CD8-positive, alpha-beta memory T cell (primary cell): ENCODE measurements at regions not wholly inside any gene's neighbourhood (a gene's known extent, or its start where the extent isn't known, plus 50 kb on each side); places are given as distances from the start of the nearest gene placed in this dataset.

Experiments used
- CTCF ChIA-PET: fragments of 350-600 bp; sonication (Branson Sonifier 250); formaldehyde crosslinking; loops from one replicate; lab custom pipeline; 2021; ENCODE audit warnings: antibody characterized with exemption; lab: Charles Lee
- POLR2A ChIA-PET: fragments of 350-600 bp; sonication (Branson Sonifier 250); formaldehyde crosslinking; loops from one replicate; lab custom pipeline; 2021; ENCODE audit warnings: antibody characterized with exemption; lab: Charles Lee
- DNase-seq, 5 donors: peaks; one replicate each; pipeline versions ENCODE4 v3.0.0 to v3.0.0-alpha.2; 2020 to 2022; ENCODE audit warnings: mixed read lengths in 1 of 5
- H3K27ac ChIP-seq: one replicate; pipeline ENCODE4 v1.7.0; 2013; ENCODE audit warnings: low read depth, mild to moderate bottlenecking, low read length, moderate library complexity
- H3K27me3 ChIP-seq: 2 replicates; pipeline ENCODE4 v1.7.0; 2013; ENCODE audit warnings: low read length, mild to moderate bottlenecking; ENCODE audit not compliant: insufficient read depth, poor library complexity, severe bottlenecking
- H3K36me3 ChIP-seq: 2 replicates; pipeline ENCODE4 v1.7.0; 2013; ENCODE audit warnings: mild to moderate bottlenecking, low read length, moderate library complexity; ENCODE audit not compliant: insufficient read depth
- H3K4me1 ChIP-seq: 2 replicates; pipeline ENCODE4 v1.7.0; 2013; ENCODE audit warnings: mild to moderate bottlenecking, low read length, moderate library complexity; ENCODE audit not compliant: insufficient read depth
- H3K4me3 ChIP-seq: 2 replicates; pipeline ENCODE4 v1.7.0; 2013; ENCODE audit warnings: mild to moderate bottlenecking, low read length
- H3K9me3 ChIP-seq: 2 replicates; pipeline ENCODE4 v1.7.0; 2013; ENCODE audit warnings: mild to moderate bottlenecking, low read length
- H3K27ac Mint-ChIP-seq, 8 donors: one replicate each; pipeline ENCODE4 v1.8.0; 2020 to 2021; ENCODE audit warnings: mixed read lengths in 8 of 8, mild to moderate bottlenecking in 6 of 8, inconsistent platforms in 3 of 8, moderate library complexity in 3 of 8
- H3K27me3 Mint-ChIP-seq, 2 donors: one replicate each; pipeline ENCODE4 v1.8.0; 2020 to 2021; ENCODE audit warnings: mixed read lengths in 2 of 2, mild to moderate bottlenecking in 1 of 2, moderate library complexity in 1 of 2
- H3K36me3 Mint-ChIP-seq, 3 donors: one replicate each; pipeline ENCODE4 v1.8.0; 2020 to 2021; ENCODE audit warnings: mixed read lengths in 3 of 3, inconsistent platforms in 1 of 3, mild to moderate bottlenecking in 1 of 3
- H3K4me1 Mint-ChIP-seq, 3 donors: one replicate each; pipeline ENCODE4 v1.8.0; 2020 to 2021; ENCODE audit warnings: mixed read lengths in 3 of 3, inconsistent platforms in 1 of 3, mild to moderate bottlenecking in 1 of 3
- H3K4me3 Mint-ChIP-seq, 7 donors: one replicate each; pipeline ENCODE4 v1.8.0; 2020 to 2021; ENCODE audit warnings: mixed read lengths in 7 of 7, mild to moderate bottlenecking in 6 of 7, moderate library complexity in 4 of 7, inconsistent platforms in 2 of 7
- H3K9me3 Mint-ChIP-seq, 5 donors: one replicate each; pipeline ENCODE4 v1.8.0; 2020 to 2022; ENCODE audit warnings: mixed read lengths in 5 of 5, mild to moderate bottlenecking in 3 of 5, moderate library complexity in 2 of 5, inconsistent platforms in 1 of 5

GRCh38 chr10:83673316-83673715, 466.0 kb upstream of the GHITM start:
- Histone ChIP-seq H3K9me3 (no peaks in the 10 kb centered on the region), H3K4me1 (no peaks in the 10 kb centered on the region), H3K27me3 (no peaks in the 10 kb centered on the region), H3K36me3 (no peaks in the 10 kb centered on the region), H3K27ac (no peak overlapping the region), H3K4me3 (no peak overlapping the region)
- no peak overlapping the region for H3K4me3 Mint-ChIP-seq
- ChIA-PET CTCF (interaction anchor here (1.0 kb wide), 1 partner anchor 19 kb away, joined by 3 read pairs; no protein-coding TSS in a partner anchor), POLR2A (no interaction called here)
- peaks cover 0 to 2% (median 0%) of the 10 kb centered on the region in 5 donors for H3K9me3 Mint-ChIP-seq
- no peaks in the 10 kb centered on the region for H3K27me3 Mint-ChIP-seq
- no peak for DNase-seq
- no peaks in the 10 kb centered on the region for H3K4me1 Mint-ChIP-seq
- H3K36me3 Mint-ChIP-seq = no peaks in the 10 kb centered on the region
- H3K27ac Mint-ChIP-seq = no peak overlapping the region

DNA sequence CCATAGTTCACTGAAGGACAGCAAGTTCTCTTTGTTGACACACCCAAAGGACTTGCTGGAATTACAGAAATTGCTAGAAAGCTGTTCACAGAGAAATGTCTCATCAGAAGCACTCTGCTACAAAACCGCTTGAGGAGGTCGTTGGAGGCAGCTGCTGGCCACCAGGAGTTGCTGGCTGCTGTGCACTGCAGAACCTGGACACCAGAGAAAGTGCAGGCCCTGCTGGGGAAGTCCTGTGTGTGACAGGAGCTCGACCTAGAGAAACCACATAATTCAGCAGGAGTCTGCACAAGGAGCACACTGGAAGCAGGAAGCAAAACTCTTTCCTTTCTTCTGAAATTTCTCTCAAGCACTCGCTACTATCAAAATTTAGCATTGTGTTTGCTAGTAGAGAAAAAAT, 461.5 kb upstream of the GHITM start:
- Mint-ChIP-seq H3K4me3 (no peak overlapping the region), H3K36me3 (no peaks in the 10 kb centered on the region), H3K27me3 (no peaks in the 10 kb centered on the region), H3K9me3 (no peaks in the 10 kb centered on the region), H3K27ac (no peak overlapping the region), H3K4me1 (peaks cover 14 to 28% (median 28%) of the 10 kb centered on the region in 3 donors)
- ChIA-PET POLR2A (no interaction called here), CTCF (no interaction called here)
- Histone ChIP-seq H3K4me1 (no peaks in the 10 kb centered on the region), H3K27me3 (no peaks in the 10 kb centered on the region), H3K27ac (no peak overlapping the region), H3K36me3 (no peaks in the 10 kb centered on the region), H3K4me3 (no peak overlapping the region), H3K9me3 (no peaks in the 10 kb centered on the region)
- no peak for DNase-seq

DNA sequence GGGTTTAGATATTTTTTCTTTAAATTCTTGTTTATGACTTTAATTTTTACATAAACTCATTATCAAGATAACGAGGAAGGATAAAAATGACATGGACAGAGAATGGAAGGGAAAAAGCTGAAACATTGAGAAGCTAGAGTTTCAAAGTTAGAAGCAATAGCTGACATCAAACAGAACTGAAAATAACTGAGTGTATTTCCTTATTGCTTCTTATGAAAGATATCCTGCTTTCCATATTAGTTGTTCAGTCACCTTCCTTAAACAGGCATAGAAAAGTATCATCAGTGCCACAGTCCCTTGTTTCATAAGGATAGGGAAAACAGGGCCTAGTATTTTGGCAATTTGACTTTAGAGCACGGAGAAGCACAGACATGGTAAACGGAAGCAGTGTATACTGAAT, 460.5 kb upstream of the GHITM start:
- peaks cover 14 to 28% (median 28%) of the 10 kb centered on the region in 3 donors for H3K4me1 Mint-ChIP-seq
- H3K36me3 Mint-ChIP-seq = no peaks in the 10 kb centered on the region
- no peaks in the 10 kb centered on the region for H3K27me3 Mint-ChIP-seq
- Histone ChIP-seq H3K36me3 (no peaks in the 10 kb centered on the region), H3K4me1 (no peaks in the 10 kb centered on the region), H3K4me3 (no peak overlapping the region), H3K9me3 (no peaks in the 10 kb centered on the region), H3K27ac (no peak overlapping the region), H3K27me3 (no peaks in the 10 kb centered on the region)
- H3K4me3 Mint-ChIP-seq = no peak overlapping the region
- ChIA-PET CTCF (no interaction called here), POLR2A (no interaction called here)
- H3K27ac Mint-ChIP-seq = peak overlapping the region in 1 of 8 donors; percentile 75
- H3K9me3 Mint-ChIP-seq = peaks cover 0 to 2% (median 0%) of the 10 kb centered on the region in 5 donors
- no peak for DNase-seq

- no peaks in the 10 kb centered on the region for H3K9me3 ChIP-seq
- H3K4me3 ChIP-seq = no peak overlapping the region
- Mint-ChIP-seq H3K36me3 (no peaks in the 10 kb centered on the region), H3K4me1 (peaks cover 14 to 28% (median 28%) of the 10 kb centered on the region in 3 donors), H3K9me3 (peaks cover 0 to 2% (median 0%) of the 10 kb centered on the region in 5 donors), H3K4me3 (peak overlapping the region in 6 of 7 donors; percentile 7 to 61 (median 26)), H3K27ac (peak overlapping the region in 4 of 8 donors; percentile 36 to 68 (median 50)), H3K27me3 (no peaks in the 10 kb centered on the region)
- H3K36me3 ChIP-seq = no peaks in the 10 kb centered on the region
- H3K4me1 ChIP-seq = no peaks in the 10 kb centered on the region
- POLR2A ChIA-PET = no interaction called here
- no peaks in the 10 kb centered on the region for H3K27me3 ChIP-seq
- CTCF ChIA-PET = no interaction called here
- H3K27ac ChIP-seq = no peak overlapping the region
- peak in 2 of 5 donors; percentile 11 to 45 for DNase-seq
These were observed 458.8 kb upstream of the GHITM start for GRCh38 chr10:83680470-83680891.

DNA sequence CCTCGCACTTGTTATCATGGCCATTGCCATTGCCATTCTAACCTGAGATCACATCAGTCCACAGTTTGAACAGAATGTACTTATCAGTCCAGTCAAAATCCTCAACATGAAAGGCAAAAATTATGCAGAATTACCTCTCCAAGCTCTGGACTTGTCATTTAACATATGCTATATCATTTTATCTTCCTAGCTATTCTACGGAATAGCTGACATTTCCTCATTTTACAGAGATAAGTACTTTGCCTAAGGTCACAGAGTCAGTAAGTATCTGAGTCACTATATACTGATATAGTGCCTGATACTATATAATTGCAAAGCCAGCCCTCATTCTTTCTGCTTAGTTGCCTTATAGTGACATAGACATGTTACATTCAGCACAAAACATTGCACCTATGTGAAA, 456.9 kb upstream of the GHITM start:
- no peaks in the 10 kb centered on the region for H3K9me3 ChIP-seq
- no peak for DNase-seq
- Mint-ChIP-seq H3K4me1 (peaks cover 14 to 28% (median 28%) of the 10 kb centered on the region in 3 donors), H3K27ac (no peak overlapping the region), H3K27me3 (no peaks in the 10 kb centered on the region), H3K4me3 (no peak overlapping the region), H3K36me3 (no peaks in the 10 kb centered on the region), H3K9me3 (peaks cover 0 to 2% (median 0%) of the 10 kb centered on the region in 5 donors)
- POLR2A ChIA-PET = no interaction called here
- no peak overlapping the region for H3K4me3 ChIP-seq
- no peaks in the 10 kb centered on the region for H3K4me1 ChIP-seq
- no peak overlapping the region for H3K27ac ChIP-seq
- no peaks in the 10 kb centered on the region for H3K36me3 ChIP-seq
- CTCF ChIA-PET = no interaction called here
- no peaks in the 10 kb centered on the region for H3K27me3 ChIP-seq

DNA sequence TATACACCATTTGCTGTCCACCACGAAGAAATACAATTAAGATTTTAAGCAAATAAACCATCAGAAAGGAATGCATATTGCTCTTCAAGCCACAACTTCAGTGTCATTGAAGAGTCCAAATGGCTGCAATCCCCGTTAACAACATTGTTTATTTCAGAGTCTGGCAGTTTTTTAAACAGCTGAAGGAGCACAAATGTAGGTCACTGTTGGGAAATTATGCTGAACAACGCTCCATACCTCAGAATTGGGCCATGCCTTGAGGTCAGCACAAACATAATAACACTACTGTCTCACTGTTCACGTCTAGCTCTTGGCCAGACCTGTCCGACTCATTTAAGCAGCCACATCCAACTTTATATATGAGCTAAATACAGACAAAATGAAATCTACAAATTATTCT, 453.9 kb upstream of the GHITM start:
- POLR2A ChIA-PET = no interaction called here
- H3K27ac Mint-ChIP-seq = no peak overlapping the region
- H3K9me3 Mint-ChIP-seq = peaks cover 0 to 2% (median 0%) of the 10 kb centered on the region in 5 donors

DNA sequence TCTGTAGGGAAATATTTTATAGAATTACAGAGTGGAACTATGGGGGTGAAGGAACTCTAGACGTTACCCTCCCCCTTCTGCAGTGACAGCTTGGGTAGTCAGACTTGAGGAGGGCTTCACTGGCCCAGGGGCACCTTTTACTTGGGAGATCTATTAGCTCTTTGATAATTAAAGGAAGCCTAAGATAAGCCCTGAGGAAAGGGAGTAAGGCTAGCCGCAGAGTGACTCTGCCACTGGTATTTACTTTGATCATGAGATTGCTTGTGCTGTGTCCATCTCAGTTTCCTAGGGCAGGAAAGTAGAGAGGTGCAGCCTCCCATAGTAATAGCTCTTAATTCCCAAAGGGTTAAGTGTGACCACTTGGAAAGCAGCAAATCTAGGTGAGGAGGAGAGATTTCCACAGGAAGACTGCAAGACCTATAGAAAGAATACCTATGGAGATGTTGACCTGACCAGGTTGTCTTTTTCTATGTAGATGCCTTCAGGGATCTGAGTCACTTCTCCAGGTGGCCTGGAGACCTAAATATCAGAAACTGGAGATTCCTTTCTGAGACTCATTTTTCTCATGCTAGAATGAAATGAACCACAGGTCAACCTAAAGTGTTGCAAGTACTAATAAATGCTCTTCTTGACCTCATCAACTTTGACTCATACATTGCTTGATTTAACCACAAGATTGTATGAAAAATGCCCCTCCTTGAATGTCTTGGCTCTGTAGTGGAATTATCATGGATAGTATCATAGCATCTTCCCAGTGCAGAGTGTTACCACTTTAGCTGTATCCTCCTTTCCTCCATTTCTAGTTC, 447.3 kb upstream of the GHITM start:
- no peak overlapping the region for H3K27ac Mint-ChIP-seq
- Histone ChIP-seq H3K9me3 (no peaks in the 10 kb centered on the region), H3K27ac (no peak overlapping the region), H3K4me1 (no peaks in the 10 kb centered on the region), H3K27me3 (no peaks in the 10 kb centered on the region), H3K36me3 (no peaks in the 10 kb centered on the region), H3K4me3 (no peak overlapping the region)
- DNase-seq = no peak
- CTCF ChIA-PET = interaction anchor here (1.1 kb wide), 1 partner anchor 19 kb away, joined by 3 read pairs; no protein-coding TSS in a partner anchor
- no peaks in the 10 kb centered on the region for H3K4me1 Mint-ChIP-seq
- POLR2A ChIA-PET = no interaction called here
- H3K27me3 Mint-ChIP-seq = no peaks in the 10 kb centered on the region
- no peak overlapping the region for H3K4me3 Mint-ChIP-seq
- peaks cover 0 to 2% (median 0%) of the 10 kb centered on the region in 5 donors for H3K9me3 Mint-ChIP-seq
- H3K36me3 Mint-ChIP-seq = no peaks in the 10 kb centered on the region

More for the DNA sequence above, 453.9 kb upstream of the GHITM start:
- no peaks in the 10 kb centered on the region for H3K36me3 Mint-ChIP-seq
- no peaks in the 10 kb centered on the region for H3K4me1 ChIP-seq
- H3K9me3 ChIP-seq = no peaks in the 10 kb centered on the region
- DNase-seq = no peak
- CTCF ChIA-PET = no interaction called here
- H3K4me3 Mint-ChIP-seq = no peak overlapping the region
- H3K4me3 ChIP-seq = no peak overlapping the region
- H3K36me3 ChIP-seq = no peaks in the 10 kb centered on the region
- no peaks in the 10 kb centered on the region for H3K27me3 ChIP-seq
- H3K27me3 Mint-ChIP-seq = no peaks in the 10 kb centered on the region
- H3K27ac ChIP-seq = no peak overlapping the region
- peaks cover 9 to 12% (median 12%) of the 10 kb centered on the region in 3 donors for H3K4me1 Mint-ChIP-seq

- Mint-ChIP-seq H3K27me3 (no peaks in the 10 kb centered on the region), H3K27ac (no peak overlapping the region), H3K4me3 (no peak overlapping the region), H3K9me3 (peaks cover 0 to 6% (median 0%) of the 10 kb centered on the region in 5 donors), H3K4me1 (no peaks in the 10 kb centered on the region), H3K36me3 (no peaks in the 10 kb centered on the region)
- no peak overlapping the region for H3K27ac ChIP-seq
- no peak overlapping the region for H3K4me3 ChIP-seq
- DNase-seq = no peak
- ChIA-PET CTCF (no interaction called here), POLR2A (no interaction called here)
- H3K36me3 ChIP-seq = no peaks in the 10 kb centered on the region
- H3K4me1 ChIP-seq = no peaks in the 10 kb centered on the region
- H3K9me3 ChIP-seq = no peaks in the 10 kb centered on the region
- no peaks in the 10 kb centered on the region for H3K27me3 ChIP-seq
These were observed 440.4 kb upstream of the GHITM start for GRCh38 chr10:83698899-83699298.
